KBM-7 (cell line): ENCODE measurements at regions not wholly inside any gene's neighbourhood (a gene's known extent, or its start where the extent isn't known, plus 50 kb on each side); places are given as distances from the start of the nearest gene placed in this dataset.

Source experiments
- DNase-seq: peaks from one replicate; pipeline ENCODE4 v3.0.0-alpha.2; 2015
- in situ Hi-C: fragments of 300-500 bp; cut with MboI; formaldehyde crosslinking; loops from 2 replicates; pipeline ENCODE4 v1.14.3; 2020; ENCODE audit warnings: low sequenced_read_pairs, low pct_unique_long_range_greater_than_20kb, mixed read lengths

DNA sequence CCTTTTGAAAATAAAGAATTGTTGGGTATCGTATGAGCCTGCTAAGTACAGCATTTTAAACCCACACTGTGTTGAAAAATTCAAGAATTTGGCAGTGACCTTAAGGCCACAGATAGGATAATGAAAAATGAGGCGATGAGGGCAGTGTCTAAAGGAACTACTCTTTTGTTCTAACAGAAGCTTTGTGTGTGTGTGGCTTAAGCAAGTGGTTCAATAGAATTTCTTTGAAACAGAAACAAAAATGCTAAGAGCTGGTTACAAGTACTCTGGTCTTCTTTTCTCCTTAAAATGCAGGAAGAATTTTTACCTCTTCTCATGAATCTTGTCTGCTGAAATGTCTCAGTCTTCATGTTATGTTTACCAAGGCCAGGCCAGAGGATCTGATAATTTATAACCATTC, 279.5 kb downstream of the ZNF536 start:
- DNase-seq, result no peak
- in situ Hi-C loops, result loop anchor here (25.0 kb wide), 2 partner anchors 914 to 1911 kb away; no protein-coding TSS in a partner anchor

GRCh38 chr19:30651066-30651465, 278.9 kb downstream of the ZNF536 start:
- DNase-seq, result no peak
- in situ Hi-C loops, result loop anchor here (25.0 kb wide), 2 partner anchors 914 to 1911 kb away; no protein-coding TSS in a partner anchor

DNA sequence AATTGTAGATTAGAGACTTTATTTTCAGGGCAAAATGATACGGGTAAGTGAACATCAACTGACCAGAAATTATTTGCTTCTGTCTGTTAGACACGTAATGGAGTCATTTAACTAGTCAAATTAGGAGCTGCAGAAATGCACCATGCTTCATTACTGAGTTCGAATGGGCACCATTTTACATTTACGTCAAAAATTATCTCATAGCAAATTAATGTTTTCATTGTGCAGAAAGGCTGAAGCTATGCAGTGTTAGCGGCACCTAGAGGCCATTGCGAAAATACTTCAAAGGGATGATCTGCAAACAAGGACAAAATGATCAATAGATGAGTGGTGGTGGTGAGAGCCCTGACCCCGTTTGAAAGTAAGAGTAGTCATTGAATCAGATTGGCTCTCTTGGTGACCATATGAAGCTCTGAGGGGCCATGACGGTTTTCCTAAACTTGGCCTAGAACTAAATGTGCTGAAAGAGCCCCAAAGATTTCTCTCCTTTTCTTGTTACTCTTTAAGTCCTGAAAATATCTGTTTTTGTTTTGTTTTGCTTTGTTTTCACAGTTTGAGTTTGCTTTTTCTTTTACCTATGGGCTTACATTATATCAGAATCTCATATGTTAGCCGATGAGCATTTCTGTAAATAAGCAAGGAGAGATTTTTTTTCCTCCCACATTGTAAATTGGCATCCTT, 277.9 kb downstream of the ZNF536 start:
- in situ Hi-C loops, result loop anchor here (25.0 kb wide), 2 partner anchors 913 to 1912 kb away; no protein-coding TSS in a partner anchor
- peak; percentile 51 for DNase-seq

DNA sequence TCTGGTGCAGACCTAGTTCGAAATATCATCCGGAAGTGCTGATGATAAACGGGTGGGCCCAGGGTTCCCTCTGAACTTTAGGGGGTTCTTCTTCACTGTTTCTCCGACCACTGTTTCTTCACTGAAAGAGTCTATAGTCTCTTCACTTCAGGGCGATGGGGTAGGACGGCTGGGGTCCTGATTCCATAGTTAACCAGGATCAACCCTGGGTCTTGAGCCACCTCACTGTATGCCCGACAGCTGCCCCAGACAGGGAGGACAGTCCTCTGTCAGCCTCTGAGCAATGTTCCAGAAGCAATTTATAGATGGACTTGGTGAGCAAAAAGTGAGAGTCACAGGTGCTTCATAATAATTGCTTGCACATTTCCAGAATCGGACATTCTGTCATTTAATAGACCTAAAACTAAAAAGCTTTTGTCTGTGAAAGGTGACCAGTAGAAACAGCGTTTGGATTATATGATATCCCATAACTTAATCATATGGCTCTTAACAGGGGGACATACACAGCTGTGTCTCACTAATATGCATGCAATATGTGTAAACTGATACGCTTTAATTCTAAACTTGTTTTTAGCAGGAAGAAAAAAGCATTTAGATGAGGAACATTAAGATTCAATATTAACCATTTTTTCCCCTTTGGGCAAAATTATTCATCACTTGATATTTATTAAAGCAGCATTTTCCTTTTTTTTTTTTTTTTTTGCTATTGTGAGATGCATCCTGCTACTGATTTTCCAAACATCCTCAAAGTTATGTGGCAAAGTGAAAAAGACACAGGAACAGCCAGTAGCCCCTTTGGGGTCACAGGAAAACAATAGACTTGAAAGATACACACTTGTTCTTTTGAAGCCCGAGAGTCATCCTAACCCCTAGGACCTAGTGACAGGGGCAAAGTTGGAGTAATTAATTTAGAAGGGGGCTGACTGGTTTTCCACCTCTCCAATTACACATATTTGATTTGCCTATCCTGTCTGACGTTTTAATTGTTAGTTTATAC, 277.0 kb downstream of the ZNF536 start:
- in situ Hi-C loops, result no loop called here
- DNase-seq, result no peak

GRCh38 chr19:30647891-30648720, 275.9 kb downstream of the ZNF536 start:
- in situ Hi-C loops, result no loop called here
- DNase-seq, result no peak

DNA sequence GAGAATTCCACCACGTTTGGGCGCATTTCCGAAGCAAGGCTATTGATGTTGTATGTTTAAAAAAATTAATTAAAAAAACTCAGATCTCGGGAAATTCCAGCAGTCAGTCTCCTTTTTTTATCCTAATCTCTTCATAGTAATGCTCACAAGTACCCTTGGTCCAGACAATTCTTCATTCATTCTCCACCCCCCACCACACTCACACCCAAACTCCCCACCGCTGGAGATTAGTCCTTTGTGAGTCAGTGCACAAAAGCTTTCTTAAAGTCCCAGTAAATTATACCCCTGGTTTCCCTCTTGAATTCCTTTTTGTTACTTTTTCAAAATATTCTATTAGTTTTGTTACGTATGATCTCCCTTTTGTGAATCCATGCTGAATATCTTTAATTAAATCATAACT, 274.6 kb downstream of the ZNF536 start:
- DNase-seq, result no peak
- in situ Hi-C loops, result no loop called here

GRCh38 chr19:30645946-30646577, 273.9 kb downstream of the ZNF536 start:
- in situ Hi-C loops, result no loop called here
- DNase-seq, result no peak

- no peak for DNase-seq
- in situ Hi-C loops, result no loop called here
Observed at GRCh38 chr19:30640252-30640965, 268.2 kb downstream of the ZNF536 start.

GRCh38 chr19:30638889-30639288, 266.7 kb downstream of the ZNF536 start:
- DNase-seq, result no peak

DNA sequence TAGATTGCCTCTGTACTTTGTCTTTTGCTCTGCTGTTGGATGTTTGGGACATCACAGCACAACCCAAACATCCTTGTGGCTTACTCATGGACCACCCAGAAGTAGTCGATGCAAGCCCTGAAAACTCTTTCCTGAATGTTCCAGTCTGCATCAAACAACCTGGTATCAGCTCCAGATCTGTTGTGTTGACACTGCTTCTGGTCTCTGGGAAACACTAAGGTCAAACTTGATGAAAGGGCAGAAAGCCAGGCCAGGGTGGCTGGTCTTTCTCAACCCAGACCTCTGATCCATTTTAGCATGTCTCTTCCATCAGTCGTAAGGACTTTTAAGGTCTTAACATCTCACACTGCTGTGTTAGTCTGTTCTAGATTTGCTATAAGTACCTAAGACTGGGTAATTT, 265.7 kb downstream of the ZNF536 start:
- in situ Hi-C loops, result no loop called here
- DNase-seq, result no peak

More at GRCh38 chr19:30638889-30639288, 266.7 kb downstream of the ZNF536 start:
- in situ Hi-C loops, result no loop called here

- in situ Hi-C loops, result no loop called here
- no peak for DNase-seq
Observed at GRCh38 chr19:30634996-30635975, 263.1 kb downstream of the ZNF536 start.

DNA sequence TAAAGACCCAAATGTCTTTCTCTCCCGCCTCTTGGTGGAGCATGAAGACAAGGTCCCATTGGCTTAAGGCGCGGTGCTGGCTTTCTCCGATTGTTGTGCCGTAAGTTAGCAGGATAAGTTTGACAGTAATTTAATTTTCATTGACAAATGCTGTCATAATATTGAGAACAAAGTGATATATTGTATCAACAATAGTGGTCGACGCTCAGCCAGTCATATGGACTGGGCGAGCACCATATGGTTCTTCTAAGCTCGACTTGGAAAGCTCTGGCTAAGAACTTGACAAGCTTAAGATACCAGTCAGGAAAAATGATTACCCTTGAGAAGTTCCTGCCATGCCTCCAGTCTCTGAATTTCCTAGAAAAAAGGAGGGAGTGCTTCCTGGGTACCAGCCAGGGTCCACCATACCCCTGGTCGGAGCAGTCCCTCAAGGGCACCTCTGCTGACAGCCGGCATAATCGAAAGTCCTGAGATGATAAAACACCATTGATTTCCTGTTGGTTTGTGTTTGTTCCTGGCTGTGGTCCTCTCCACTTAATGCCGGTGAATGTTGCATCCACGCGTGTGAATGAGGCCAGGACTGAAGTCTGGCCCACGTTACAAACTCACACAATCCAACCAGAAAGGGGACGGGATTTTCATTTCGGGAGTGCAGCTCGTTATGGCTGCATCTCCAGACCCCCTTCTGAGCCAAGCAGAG, 262.1 kb downstream of the ZNF536 start:
- in situ Hi-C loops, result no loop called here
- no peak for DNase-seq

GRCh38 chr19:30631033-30631370, 258.8 kb downstream of the ZNF536 start:
- in situ Hi-C loops, result no loop called here
- no peak for DNase-seq

DNA sequence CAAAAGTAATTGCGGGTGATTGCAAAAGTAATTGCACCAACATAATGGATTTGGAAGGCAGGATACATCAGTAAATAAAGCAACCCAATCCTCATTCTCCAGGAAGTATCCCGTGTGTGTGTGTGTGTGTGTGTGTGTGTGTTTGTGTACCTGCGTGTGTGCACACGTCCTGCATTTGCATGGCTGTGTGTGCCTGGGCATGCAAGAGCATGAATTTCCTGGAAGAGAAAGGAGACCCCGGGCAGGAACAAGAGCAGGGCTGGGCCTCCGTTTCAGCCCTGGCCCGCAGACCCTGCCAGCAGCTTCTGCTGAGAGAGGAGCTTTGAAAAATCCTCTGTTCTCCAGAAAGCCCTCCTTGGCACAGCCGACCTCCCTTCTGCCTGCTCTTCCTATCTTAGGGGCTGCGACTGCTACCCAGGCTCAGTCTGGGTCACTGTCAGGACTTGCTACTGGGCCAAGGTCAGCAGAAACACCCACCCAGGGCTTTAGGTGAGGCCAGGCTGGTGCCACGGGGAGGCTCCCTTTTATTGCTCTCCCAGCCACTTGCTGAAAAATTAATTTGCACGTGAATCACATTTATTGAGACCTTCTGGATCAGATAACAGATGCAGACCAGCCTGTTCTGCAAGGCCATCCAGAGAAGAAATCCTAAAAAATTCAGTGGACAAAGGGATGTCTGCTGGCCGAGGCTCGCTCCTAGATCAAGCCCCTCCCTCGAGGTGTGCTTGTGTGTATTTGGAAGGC, 258.3 kb downstream of the ZNF536 start:
- DNase-seq, result no peak
- in situ Hi-C loops, result no loop called here

GRCh38 chr19:30629086-30629485, 256.9 kb downstream of the ZNF536 start:
- in situ Hi-C loops, result no loop called here
- no peak for DNase-seq

DNA sequence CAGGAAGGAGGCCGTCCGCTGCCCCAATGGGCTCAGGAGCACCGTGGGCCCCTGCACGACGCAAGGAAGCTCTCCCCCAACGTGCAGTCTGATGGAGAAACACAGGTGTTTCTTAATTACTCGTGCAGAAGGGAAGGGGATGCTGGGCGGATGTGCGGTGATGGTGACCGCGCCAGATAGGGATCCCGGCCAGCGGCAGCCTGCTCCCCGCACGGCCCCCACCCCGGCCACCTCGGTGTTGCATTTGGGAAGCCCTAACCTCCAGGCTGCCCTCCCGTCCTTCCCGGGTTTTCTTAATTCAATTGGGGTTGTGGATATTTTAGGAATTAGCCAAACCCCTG, 254.4 kb downstream of the ZNF536 start:
- no peak for DNase-seq
- in situ Hi-C loops, result no loop called here
